Embryonic facial prominence (tissue), 1 donor: ENCODE measurements at regions not wholly inside any gene's neighbourhood (a gene's known extent, or its start where the extent isn't known, plus 50 kb on each side); places are given as distances from the start of the nearest gene placed in this dataset.
"Not testable (repeated sequence)": the region's sequence is repeated elsewhere in the genome, so short reads cannot be mapped to it uniquely, and the experiment has no call there.

Experiments used
- DNase-seq: peaks from one replicate; pipeline ENCODE4 v3.0.0-alpha.2; 2016; ENCODE audit errors: extremely low spot score

DNA sequence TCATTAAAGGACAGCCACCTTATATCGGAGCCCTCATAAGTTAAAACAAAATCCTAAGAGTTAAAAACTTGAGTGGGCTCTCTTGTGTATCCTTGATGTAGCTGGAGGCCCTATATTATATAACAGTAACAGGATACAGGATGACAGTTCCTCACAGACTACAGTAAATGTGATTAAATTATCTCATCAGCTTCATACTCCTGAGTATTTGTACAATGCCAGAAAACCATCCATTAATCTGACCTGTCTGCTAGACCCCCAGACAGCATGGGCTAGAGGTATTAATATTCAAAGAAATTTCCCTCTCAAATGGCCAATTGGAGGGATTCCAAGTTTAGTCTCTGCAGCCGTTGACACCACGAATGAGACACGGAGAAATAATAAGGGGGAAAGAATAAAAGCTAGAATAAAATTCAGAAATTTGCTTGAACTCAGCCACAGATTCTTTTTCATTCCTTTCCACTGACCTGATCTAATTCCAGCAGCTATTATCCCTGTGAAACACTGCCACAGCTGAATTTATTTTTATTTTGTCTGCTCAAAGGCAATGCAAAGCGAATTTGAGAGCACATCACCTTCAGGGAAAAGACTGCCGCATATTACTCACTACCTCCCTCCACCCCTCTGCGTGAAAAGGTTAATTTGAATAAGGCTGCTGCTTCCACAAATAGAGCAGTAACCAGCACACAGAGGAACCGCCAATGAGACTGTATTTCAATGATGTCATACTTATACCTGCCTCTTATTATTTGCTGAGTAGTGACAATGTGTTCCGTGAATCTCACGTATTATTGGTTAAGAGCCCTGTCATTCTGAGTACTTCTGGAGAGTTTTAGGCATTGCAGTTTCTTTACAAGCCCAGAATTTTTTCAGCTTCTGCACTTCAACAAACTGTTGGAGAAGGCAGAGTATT lies 155.9 kb upstream of the KLF12 start:
- DNase-seq: peak; percentile 96

DNA sequence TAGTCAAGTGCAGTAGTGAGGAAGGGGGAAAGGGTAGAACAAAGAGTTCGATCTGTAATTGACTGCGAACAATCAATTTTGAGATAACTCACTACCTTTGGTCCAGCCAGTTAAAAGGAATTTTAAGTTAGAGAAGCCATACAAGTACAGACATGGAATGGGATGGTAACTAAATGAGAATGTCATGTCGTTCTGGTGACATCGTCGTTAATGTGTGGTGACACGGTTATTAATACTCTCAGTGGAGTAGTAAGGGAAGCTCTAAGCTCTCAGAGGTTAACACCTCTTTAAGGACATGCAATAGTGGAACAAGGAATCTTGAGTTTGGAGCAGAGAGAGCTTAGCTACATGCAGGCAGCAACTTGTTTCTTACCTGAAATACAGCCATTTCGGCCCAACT lies 154.9 kb upstream of the KLF12 start:
- DNase-seq: no peak

- peak; percentile 63 for DNase-seq
Observed at GRCh38 chr13:74288361-74288911, 154.2 kb upstream of the KLF12 start.

GRCh38 chr13:74287724-74288169 lies 153.5 kb upstream of the KLF12 start:
- DNase-seq: peak; percentile 81

GRCh38 chr13:74280795-74281490 lies 146.7 kb upstream of the KLF12 start:
- DNase-seq: no peak

GRCh38 chr13:74280093-74280794 lies 146.0 kb upstream of the KLF12 start:
- no peak for DNase-seq

DNA sequence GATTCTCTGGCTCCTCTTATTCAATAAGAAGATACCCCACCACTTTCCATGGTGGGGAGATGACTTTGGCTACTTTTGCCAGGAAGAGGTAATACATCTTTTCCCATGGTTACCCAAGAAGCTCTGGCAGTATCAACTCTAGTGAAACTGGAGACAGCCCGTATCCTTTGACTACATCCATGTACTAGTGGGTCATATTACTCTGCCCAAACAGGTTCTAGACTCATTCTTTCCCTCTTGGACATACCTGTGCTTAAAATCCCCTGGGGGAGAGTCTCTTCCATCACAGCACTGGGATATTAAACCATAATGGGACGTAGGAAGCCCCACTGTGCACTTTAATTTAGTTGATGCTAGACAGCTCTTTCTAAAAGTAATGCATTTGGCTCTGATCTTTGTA lies 144.7 kb upstream of the KLF12 start:
- no peak for DNase-seq

GRCh38 chr13:74274916-74275315 lies 140.7 kb upstream of the KLF12 start:
- DNase-seq: no peak

GRCh38 chr13:74273581-74273980 lies 139.4 kb upstream of the KLF12 start:
- no peak for DNase-seq

GRCh38 chr13:74272826-74273225 lies 138.6 kb upstream of the KLF12 start:
- peak; percentile 31 for DNase-seq

- no peak for DNase-seq
Observed at GRCh38 chr13:74270018-74270417, 135.8 kb upstream of the KLF12 start.

DNA sequence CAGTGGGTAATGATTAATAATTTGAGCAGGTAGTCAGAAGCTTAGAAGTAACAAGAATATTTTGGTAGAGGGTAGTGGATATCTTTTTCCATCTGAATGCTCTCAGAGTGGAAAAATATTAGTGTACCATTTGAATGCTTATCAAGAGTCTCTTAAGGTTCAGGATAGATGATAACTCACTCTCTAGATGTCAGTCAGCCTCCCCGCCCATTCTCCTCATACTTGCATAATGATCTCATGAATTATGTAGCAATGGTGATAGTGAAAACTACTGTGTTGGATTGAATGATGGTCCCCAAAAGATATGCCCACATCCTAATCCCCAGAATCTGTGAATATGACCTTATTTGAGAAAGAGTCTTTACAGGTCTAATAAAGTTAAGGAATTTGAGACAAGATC lies 132.7 kb upstream of the KLF12 start:
- DNase-seq: no peak

- DNase-seq: no peak
Observed at GRCh38 chr13:74266309-74266708, 132.1 kb upstream of the KLF12 start.

DNA sequence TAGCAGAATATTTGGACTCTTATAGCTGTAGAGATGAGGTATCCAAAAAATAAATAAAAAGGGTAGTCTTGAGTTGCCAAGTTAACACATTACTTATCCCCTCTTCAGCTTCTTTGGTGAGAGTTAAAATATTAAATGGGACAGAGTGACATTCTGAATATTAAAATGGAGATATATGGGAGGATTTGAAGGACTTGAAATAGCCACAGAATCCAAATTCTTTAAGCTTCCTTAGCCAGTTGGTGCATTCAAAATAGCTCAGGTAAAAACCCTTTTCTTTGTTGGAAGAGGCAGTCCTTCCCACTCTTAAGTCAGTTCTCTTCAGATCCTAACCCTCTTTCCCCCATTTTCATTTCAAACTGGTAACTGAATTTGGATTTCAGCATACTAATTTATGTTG lies 130.1 kb upstream of the KLF12 start:
- DNase-seq: no peak

DNA sequence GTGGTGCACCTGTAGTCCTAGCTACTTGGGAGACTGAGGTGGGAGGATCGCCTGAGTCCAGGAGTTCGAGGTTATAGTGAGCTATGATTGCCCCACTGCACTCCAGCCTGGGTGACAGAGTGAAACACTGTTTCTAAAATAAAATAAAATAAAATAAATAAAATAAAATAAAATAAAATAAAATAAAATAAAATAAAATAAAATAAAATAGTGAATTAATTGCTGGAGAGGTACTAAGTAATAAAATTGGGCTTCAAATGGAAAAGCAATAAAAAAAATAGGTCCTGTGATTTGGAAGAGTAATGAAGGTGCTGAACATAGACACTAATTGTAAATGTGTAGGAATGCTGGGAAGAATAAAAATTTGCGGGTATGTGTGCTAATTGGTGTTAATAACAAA lies 126.2 kb upstream of the KLF12 start:
- DNase-seq: not testable (repeated sequence)

DNA sequence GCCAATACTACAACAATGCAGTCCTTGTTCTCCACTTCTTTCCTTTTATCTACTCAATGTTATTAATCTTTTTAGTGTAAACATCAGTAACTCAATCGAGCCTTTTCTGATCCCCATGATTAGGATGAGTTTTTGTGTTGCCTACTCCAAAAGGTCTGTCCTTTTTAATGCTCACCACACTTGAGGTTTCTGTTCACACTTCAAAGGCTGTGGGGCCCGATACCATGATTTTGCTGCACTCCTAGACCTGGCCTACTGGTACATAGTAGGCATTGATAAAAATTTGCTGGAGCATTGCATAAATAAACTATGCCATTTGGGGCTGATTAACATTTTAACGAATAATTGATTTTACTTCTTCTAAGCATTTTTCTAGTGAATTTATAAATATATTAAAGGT lies 125.4 kb upstream of the KLF12 start:
- no peak for DNase-seq

DNA sequence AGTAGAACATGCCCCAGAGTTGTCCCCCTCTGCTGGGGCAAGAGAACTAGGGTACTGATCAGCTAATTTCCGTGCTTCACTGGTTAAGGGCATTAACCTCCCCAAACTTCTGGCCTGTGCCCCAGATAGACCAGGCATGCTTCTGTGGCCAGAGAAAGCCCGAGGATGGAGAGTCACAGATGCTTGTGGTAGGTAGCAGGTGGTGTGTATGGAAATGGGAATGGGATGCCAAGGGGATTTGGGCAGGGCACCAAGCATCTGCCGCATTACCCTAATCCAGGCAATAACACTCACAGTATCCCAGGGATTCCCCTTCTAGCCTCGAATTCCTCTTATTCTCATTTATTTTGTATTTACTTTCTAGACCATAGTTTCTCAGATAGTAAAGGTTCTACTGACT lies 124.8 kb upstream of the KLF12 start:
- no peak for DNase-seq

DNA sequence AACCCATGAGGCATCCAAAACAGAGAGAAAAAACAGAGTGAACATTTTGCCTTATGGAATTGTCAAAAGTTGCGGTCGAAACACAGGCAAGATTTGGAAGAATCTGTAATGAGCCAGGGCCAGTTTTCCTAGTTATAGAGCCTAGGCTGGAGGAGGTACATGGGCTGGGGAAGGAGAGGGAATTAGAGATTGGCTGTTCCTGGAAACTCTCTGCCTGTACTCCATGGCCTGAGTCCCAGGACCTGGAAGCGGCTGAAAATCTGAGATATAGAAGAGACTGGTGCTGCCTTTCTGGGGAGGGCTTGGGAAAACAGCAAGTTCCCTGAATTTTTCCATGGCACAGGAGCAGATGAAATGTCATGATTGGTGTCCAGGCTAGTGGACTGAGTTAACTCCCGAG lies 122.8 kb upstream of the KLF12 start:
- DNase-seq: no peak

- DNase-seq: no peak
Observed at GRCh38 chr13:74253161-74253560, 119.0 kb upstream of the KLF12 start.

- DNase-seq: no peak
Observed at GRCh38 chr13:74251778-74252519, 117.7 kb upstream of the KLF12 start.

- no peak for DNase-seq
Observed at GRCh38 chr13:74250738-74251190, 116.6 kb upstream of the KLF12 start.
